ENCODE measurements at regions not wholly inside any gene's neighbourhood (a gene's known extent, or its start where the extent isn't known, plus 50 kb on each side); places are given as distances from the start of the nearest gene placed in this dataset.

GRCh38 chr4:114358901-114359300 is 239.7 kb upstream of the UGT8 start:
- intact Hi-C loops (cut with DNase I) = no loop called here
- no peaks in the 10 kb centered on the region for H3K4me1 ChIP-seq (replicated peaks in 1 of 2)
- no peak overlapping the region for H3K4me3 ChIP-seq
- H3K36me3 ChIP-seq (replicated peaks in 1 of 2) = no peaks in the 10 kb centered on the region
- no peaks in the 10 kb centered on the region for H3K9me3 ChIP-seq (replicated peaks in 1 of 3)
- H3K27me3 ChIP-seq = no peaks in the 10 kb centered on the region
- DNase-seq = no peak
- TF ChIP-seq CTCF (IDR thresholded peaks at IDR 0.05) (no peak), POLR2A (IDR thresholded peaks at IDR 0.05) (no peak)
- no peak overlapping the region for H3K27ac ChIP-seq

DNA sequence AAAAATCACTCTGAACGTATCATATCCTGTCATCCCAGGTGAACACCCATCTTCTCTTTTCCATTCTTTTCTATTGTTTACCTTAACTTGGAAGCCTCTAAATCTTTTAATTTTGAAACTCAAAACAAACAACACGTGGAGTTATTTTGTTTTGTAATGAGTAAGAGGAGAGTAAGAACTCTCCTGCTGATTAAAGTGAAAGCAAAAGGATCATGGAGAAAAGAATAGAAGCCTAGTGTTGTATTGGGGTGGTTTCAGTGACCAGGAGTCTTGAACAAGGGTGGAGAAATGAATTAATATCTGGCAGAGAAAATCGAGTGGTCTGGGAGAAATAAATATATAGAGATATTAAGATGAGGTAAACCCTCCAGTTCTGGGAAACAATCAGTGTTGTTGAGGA is 237.4 kb upstream of the UGT8 start:
- 24 to 36% (median 26%) methylated on average over 3 of the region's 3 CpGs for WGBS, 4 donors
- Histone ChIP-seq H3K27me3 (no peaks in the 10 kb centered on the region), H3K9me3 (replicated peaks in 1 of 3) (no peaks in the 10 kb centered on the region), H3K4me3 (no peak overlapping the region), H3K4me1 (replicated peaks in 1 of 2) (no peaks in the 10 kb centered on the region), H3K36me3 (replicated peaks in 1 of 2) (no peaks in the 10 kb centered on the region), H3K27ac (no peak overlapping the region)
- intact Hi-C loops (cut with DNase I) = no loop called here
- no peak for DNase-seq
- TF ChIP-seq POLR2A (IDR thresholded peaks at IDR 0.05) (no peak), CTCF (IDR thresholded peaks at IDR 0.05) (no peak)

DNA sequence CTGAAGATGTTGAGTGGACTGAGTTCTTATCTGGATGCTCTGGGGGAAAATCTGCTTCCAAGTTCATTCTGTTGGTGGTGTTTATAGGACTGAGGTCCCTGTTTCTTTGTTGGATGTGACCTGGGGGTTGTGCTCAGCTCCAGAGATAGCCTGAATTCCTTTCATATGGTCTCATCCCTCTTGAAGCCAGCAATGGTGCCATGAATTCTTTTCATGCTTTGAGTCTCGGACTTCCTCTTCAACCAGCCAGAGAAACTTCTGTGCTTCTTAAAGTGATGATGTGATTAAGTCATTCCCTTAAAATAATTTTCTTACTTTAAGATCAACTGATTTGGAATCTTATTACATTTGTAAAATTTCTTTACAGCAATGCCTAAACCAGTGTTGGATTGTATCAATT is 233.8 kb upstream of the UGT8 start:
- intact Hi-C loops (cut with DNase I) = no loop called here
- no peaks in the 10 kb centered on the region for H3K36me3 ChIP-seq (replicated peaks in 1 of 2)
- H3K4me1 ChIP-seq (replicated peaks in 1 of 2) = no peaks in the 10 kb centered on the region
- WGBS, 4 donors = 30 to 73% (median 52%) methylated on average over 1 of the region's 1 CpG
- H3K27me3 ChIP-seq = no peaks in the 10 kb centered on the region
- no peak for DNase-seq
- TF ChIP-seq CTCF (IDR thresholded peaks at IDR 0.05) (no peak), POLR2A (IDR thresholded peaks at IDR 0.05) (no peak)
- no peaks in the 10 kb centered on the region for H3K9me3 ChIP-seq (replicated peaks in 1 of 3)
- no peak overlapping the region for H3K4me3 ChIP-seq
- no peak overlapping the region for H3K27ac ChIP-seq

DNA sequence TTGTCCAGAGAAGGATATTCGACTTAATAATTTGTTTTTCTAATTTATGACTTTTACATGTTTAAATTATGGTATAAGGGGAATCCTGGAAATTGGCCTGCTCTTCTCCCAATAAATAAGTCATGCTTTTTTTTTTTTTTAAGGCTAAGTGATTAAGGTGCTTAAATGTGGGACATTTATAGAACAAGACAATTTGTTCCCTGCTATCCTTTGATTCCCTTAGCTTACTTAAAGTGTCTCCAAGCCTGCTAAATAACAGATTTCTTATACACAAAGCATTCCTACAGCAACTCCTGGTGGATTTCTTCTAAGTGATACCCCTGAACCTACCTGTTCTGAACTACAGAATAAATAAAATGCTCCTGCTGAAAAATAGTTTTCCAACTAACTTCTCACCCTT is 233.0 kb upstream of the UGT8 start:
- H3K9me3 ChIP-seq (replicated peaks in 1 of 3) = no peaks in the 10 kb centered on the region
- H3K27ac ChIP-seq = no peak overlapping the region
- intact Hi-C loops (cut with DNase I) = no loop called here
- no peak overlapping the region for H3K4me3 ChIP-seq
- H3K36me3 ChIP-seq (replicated peaks in 1 of 2) = no peaks in the 10 kb centered on the region
- 75 to 81% (median 78%) methylated on average over 1 of the region's 1 CpG for WGBS, 4 donors
- no peaks in the 10 kb centered on the region for H3K4me1 ChIP-seq (replicated peaks in 1 of 2)
- no peaks in the 10 kb centered on the region for H3K27me3 ChIP-seq
- DNase-seq = no peak
- no peak for TF ChIP-seq POLR2A (IDR thresholded peaks at IDR 0.05)
- TF ChIP-seq CTCF (IDR thresholded peaks at IDR 0.05) = no peak

All from adrenal gland (tissue), 9 donors.